ENCODE measurements at regions not wholly inside any gene's neighbourhood (a gene's known extent, or its start where the extent isn't known, plus 50 kb on each side); places are given as distances from the start of the nearest gene placed in this dataset.

DNA sequence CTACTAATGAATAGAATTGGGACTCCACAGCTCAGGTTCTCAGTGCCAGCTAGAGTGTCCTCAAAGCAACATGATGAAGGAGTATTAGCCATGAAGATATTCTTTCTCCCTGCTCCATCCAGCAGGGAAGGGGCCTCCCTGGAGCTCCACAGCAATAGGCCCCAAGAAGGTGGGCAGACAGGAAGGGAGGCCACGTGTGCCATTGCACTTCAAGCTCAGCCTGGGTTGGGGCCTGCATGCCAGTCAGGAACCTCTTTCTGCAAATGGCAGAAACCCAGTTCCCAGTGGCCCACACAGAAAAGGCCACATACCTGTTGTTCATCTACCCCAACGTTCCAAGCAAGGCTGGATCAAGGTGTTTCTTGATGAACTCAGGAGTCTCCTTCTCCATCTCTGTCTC is 357.5 kb upstream of the SFSWAP start:
- no peak for TF ChIP-seq CTCF (IDR thresholded peaks at IDR 0.05)
- no peak overlapping the region for H3K27ac ChIP-seq
- H3K4me3 ChIP-seq = no peak overlapping the region
- DNase-seq (no peak), ATAC-seq (no peak)
- H3K36me3 ChIP-seq = no peaks in the 10 kb centered on the region
- intact Hi-C loops (cut with DNase I) = no loop called here
- peaks cover 5 to 56% of the 10 kb centered on the region in 2 donors for H3K27me3 ChIP-seq
- no peaks in the 10 kb centered on the region for H3K9me3 ChIP-seq
- no peaks in the 10 kb centered on the region for H3K4me1 ChIP-seq

DNA sequence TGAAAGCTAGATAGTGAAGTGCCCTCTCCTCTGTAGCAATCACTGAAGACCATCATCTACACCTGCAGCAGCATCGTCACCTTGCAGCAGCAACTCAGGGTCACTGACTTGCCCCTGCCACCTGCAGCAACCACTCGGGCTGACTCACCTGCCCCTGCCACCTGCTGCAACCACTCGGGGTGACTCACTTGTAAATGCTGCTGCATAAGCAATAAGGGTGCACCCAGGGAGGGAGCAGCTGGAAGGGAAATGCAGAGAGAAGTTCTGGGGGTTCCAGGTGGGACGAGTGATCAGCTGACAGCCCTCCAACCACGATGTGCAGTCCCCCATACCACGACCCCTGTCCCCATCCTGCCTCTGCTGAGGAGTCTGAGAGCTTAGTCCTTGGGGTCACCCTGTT is 357.1 kb upstream of the SFSWAP start:
- DNase-seq (no peak), ATAC-seq (no peak)
- H3K9me3 ChIP-seq = no peaks in the 10 kb centered on the region

GRCh38 chr12:131355361-131356245 is 355.3 kb upstream of the SFSWAP start:
- Histone ChIP-seq H3K4me3 (no peak overlapping the region), H3K27ac (no peak overlapping the region)
- no peak for ATAC-seq

More for the DNA sequence above, 357.1 kb upstream of the SFSWAP start:
- intact Hi-C loops (cut with DNase I) = no loop called here
- no peaks in the 10 kb centered on the region for H3K4me1 ChIP-seq
- no peak overlapping the region for H3K27ac ChIP-seq
- TF ChIP-seq CTCF (IDR thresholded peaks at IDR 0.05) = no peak
- no peaks in the 10 kb centered on the region for H3K36me3 ChIP-seq
- peaks cover 5 to 52% of the 10 kb centered on the region in 2 donors for H3K27me3 ChIP-seq
- H3K4me3 ChIP-seq = no peak overlapping the region

DNA sequence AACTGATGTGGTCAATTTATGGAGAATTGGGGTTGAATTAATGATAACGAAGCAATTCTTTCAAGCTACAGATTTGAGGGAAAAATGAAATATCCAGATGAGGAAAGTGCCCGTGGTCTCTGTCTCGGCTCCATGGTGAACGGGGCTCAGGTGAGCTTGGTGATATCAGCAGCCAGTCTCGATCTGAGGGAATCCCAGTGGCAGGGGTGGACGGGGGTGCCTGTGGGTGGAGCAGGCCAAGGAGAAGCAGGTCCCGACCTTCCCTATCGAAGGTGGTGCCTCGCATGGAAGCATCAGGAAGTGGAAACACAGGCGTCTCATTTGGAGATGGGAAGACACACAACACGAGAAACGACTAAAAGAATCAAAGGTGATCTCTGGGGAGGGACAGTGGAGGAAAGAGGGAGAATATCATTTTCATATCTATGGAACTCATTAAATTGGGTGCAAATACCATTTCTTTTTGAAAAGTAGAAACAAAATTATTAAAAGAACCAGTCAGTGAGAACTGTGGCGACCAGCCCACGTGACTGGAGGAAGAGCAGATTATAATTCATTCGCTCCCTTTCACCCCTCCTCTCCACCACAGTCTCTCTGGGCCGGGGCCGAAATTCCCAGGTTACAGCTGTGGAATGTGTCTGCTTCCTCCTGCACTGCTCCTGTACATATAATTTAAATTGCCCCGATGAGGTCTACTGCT is 354.3 kb upstream of the SFSWAP start:
- no peak for DNase-seq
- H3K27ac ChIP-seq = no peak overlapping the region
- intact Hi-C loops (cut with DNase I) = no loop called here
- H3K4me1 ChIP-seq = no peaks in the 10 kb centered on the region
- no peaks in the 10 kb centered on the region for H3K9me3 ChIP-seq
- no peaks in the 10 kb centered on the region for H3K36me3 ChIP-seq
- TF ChIP-seq CTCF (IDR thresholded peaks at IDR 0.05) = no peak
- ATAC-seq = no peak
- no peak overlapping the region for H3K4me3 ChIP-seq
- H3K27me3 ChIP-seq = peaks cover 0 to 27% of the 10 kb centered on the region in 2 donors

More at GRCh38 chr12:131355361-131356245, 355.3 kb upstream of the SFSWAP start:
- Histone ChIP-seq H3K4me1 (no peaks in the 10 kb centered on the region), H3K27me3 (peaks cover 0 to 35% of the 10 kb centered on the region in 2 donors), H3K9me3 (no peaks in the 10 kb centered on the region), H3K36me3 (no peaks in the 10 kb centered on the region)
- no peak for DNase-seq
- intact Hi-C loops (cut with DNase I) = no loop called here
- TF ChIP-seq CTCF (IDR thresholded peaks at IDR 0.05) = no peak

GRCh38 chr12:131357185-131357747 is 353.6 kb upstream of the SFSWAP start:
- H3K36me3 ChIP-seq = no peaks in the 10 kb centered on the region
- DNase-seq (no peak), ATAC-seq (no peak)
- H3K4me1 ChIP-seq = no peaks in the 10 kb centered on the region
- no peak overlapping the region for H3K27ac ChIP-seq
- H3K4me3 ChIP-seq = no peak overlapping the region
- intact Hi-C loops (cut with DNase I) = no loop called here
- H3K27me3 ChIP-seq = peaks cover 0 to 27% of the 10 kb centered on the region in 2 donors
- H3K9me3 ChIP-seq = no peaks in the 10 kb centered on the region
- TF ChIP-seq CTCF (IDR thresholded peaks at IDR 0.05) = no peak

All from left lung (tissue), 4 donors.